Upper lobe of right lung (tissue), 1 donor: ENCODE measurements at regions not wholly inside any gene's neighbourhood (a gene's known extent, or its start where the extent isn't known, plus 50 kb on each side); places are given as distances from the start of the nearest gene placed in this dataset.
A peak's percentile ranks its signal among the peaks of the same experiment; 100 is the strongest.
"Not testable (repeated sequence)": the region's sequence is repeated elsewhere in the genome, so short reads cannot be mapped to it uniquely, and the experiment has no call there.

Experiments used
- ATAC-seq: fragments of 200-7000 bp; cut with Tn5 transposase; one replicate; pipeline ENCODE4 v1.9.1; 2020; ENCODE audit warnings: mild to moderate bottlenecking, moderate library complexity
- DNase-seq: peaks from one replicate; pipeline ENCODE4 v3.0.0-alpha.2; 2020
- H3K27ac ChIP-seq: fragments of 200-600 bp; one replicate; pipeline ENCODE4 v1.8.0; 2022
- H3K27me3 ChIP-seq: fragments of 200-600 bp; one replicate; pipeline ENCODE4 v1.8.0; 2022; ENCODE audit warnings: mild to moderate bottlenecking
- H3K36me3 ChIP-seq: fragments of 200-600 bp; one replicate; pipeline ENCODE4 v1.8.0; 2022
- H3K4me1 ChIP-seq: fragments of 200-600 bp; one replicate; pipeline ENCODE4 v1.8.0; 2022
- H3K4me3 ChIP-seq: fragments of 200-600 bp; one replicate; pipeline ENCODE4 v1.8.0; 2022; ENCODE audit warnings: mild to moderate bottlenecking
- H3K9me3 ChIP-seq: fragments of 200-600 bp; one replicate; pipeline ENCODE4 v1.8.0; 2022
- intact Hi-C: fragments of 100-400 bp; cut with DNase I; formaldehyde crosslinking; loops from one replicate; pipeline ENCODE4 v1.11.0; 2022
- TF ChIP-seq, protein P1 (sequence below): fragments of 200-600 bp; IDR thresholded peaks from one replicate; pipeline ENCODE4 v1.8.0; 2022; ENCODE audit warnings: antibody characterized with exemption
- donor health status: DM: no; HTN: yes; CAD: no; lungs with severe emphysema.

DNA sequence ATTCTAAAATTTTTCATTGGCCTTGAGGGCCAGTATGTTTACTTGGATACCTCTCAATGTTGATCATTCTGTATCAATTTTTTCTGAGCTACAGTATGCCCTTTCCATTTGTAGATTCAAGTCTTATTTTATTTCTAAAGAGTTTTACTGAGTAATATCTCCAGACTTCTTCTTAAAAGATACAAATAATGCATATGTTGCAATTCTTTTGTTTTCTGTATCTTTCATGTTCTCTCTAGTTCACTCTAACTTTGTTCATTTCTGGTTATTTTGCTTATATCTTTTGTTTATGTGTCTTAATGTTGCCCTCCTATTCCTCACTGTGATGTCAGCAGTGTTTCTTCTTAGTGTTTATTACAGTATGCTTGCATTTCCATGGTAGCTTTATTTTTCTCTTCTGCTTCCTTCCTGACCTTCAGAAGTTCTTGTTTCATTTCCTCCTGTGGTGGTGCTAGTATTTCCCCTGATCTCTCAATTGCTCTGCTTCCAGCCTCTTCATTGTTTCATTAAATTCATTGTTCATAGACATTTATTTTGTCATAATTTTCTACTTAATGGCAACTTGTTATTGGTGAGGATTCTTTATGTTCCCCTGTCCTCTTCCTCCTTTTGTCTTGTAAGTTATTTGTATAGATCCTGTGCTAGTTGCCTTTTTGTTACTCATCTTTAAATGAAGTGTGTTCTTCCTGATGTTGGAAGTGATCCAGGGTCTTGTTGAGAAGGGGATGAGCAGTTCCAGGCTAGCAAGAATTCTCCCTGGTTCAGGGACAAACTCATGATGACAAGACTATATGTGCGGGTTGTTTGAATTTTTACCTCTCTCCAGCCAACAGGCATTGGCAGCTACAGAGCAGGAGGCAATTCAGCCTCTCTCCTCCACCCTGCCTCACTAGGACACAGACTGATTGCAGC lies 160.8 kb downstream of the DEPDC1B start:
- H3K9me3 ChIP-seq: no peaks in the 10 kb centered on the region
- H3K27ac ChIP-seq: no peak overlapping the region
- TF ChIP-seq, protein P1, sequence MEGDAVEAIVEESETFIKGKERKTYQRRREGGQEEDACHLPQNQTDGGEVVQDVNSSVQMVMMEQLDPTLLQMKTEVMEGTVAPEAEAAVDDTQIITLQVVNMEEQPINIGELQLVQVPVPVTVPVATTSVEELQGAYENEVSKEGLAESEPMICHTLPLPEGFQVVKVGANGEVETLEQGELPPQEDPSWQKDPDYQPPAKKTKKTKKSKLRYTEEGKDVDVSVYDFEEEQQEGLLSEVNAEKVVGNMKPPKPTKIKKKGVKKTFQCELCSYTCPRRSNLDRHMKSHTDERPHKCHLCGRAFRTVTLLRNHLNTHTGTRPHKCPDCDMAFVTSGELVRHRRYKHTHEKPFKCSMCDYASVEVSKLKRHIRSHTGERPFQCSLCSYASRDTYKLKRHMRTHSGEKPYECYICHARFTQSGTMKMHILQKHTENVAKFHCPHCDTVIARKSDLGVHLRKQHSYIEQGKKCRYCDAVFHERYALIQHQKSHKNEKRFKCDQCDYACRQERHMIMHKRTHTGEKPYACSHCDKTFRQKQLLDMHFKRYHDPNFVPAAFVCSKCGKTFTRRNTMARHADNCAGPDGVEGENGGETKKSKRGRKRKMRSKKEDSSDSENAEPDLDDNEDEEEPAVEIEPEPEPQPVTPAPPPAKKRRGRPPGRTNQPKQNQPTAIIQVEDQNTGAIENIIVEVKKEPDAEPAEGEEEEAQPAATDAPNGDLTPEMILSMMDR: no peak
- no peaks in the 10 kb centered on the region for H3K27me3 ChIP-seq
- DNase-seq (no peak), ATAC-seq (peak; percentile 50)
- H3K4me1 ChIP-seq: no peaks in the 10 kb centered on the region
- no peaks in the 10 kb centered on the region for H3K36me3 ChIP-seq
- no peak overlapping the region for H3K4me3 ChIP-seq
- intact Hi-C loops: no loop called here

DNA sequence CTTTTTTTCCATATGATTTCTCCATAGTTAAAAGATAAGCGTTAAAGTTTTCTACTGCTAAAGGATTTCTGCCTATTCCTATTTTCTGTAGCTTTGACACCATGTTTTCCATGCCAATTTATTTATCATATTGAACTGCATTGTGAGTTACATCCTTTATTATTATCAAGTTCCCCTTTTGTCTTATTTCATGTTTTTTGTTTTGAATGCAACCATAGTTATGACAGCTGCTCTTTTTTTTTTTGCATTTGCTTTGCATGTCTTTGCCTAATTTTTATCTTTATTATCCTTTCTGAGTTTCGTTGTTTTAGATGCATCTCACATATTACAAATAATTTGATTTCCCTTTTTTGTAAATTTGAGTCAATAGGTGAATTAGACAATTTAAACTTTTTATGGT lies 161.5 kb downstream of the DEPDC1B start:
- DNase-seq: no peak
- no peak for ATAC-seq
- Histone ChIP-seq H3K27ac (no peak overlapping the region), H3K9me3 (no peaks in the 10 kb centered on the region), H3K36me3 (no peaks in the 10 kb centered on the region), H3K4me3 (no peak overlapping the region), H3K27me3 (no peaks in the 10 kb centered on the region), H3K4me1 (no peaks in the 10 kb centered on the region)
- intact Hi-C loops: no loop called here
- TF ChIP-seq, protein P1: no peak

DNA sequence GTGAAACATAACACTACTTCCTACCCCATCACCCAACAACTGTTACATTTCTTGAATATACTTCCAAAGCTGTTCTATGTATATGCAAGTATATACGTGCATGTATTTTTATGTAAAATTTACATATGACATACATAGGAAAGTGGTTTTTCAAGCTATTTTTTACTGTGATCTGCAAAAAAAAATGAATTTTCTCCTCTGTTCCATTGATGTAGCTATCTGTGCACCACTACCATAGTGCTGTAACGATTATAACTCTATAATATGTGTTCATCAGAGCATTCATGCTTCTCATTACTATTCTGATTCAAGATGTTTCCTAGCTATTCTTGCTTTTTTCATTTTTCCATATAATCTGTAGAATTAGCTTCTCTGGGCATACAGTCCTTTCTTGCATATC lies 164.0 kb downstream of the DEPDC1B start:
- no peak overlapping the region for H3K4me3 ChIP-seq
- H3K27ac ChIP-seq: no peak overlapping the region
- no peaks in the 10 kb centered on the region for H3K27me3 ChIP-seq
- no peaks in the 10 kb centered on the region for H3K9me3 ChIP-seq
- H3K4me1 ChIP-seq: no peaks in the 10 kb centered on the region
- ATAC-seq: no peak
- H3K36me3 ChIP-seq: no peaks in the 10 kb centered on the region
- TF ChIP-seq, protein P1: no peak
- DNase-seq: no peak
- intact Hi-C loops: no loop called here

DNA sequence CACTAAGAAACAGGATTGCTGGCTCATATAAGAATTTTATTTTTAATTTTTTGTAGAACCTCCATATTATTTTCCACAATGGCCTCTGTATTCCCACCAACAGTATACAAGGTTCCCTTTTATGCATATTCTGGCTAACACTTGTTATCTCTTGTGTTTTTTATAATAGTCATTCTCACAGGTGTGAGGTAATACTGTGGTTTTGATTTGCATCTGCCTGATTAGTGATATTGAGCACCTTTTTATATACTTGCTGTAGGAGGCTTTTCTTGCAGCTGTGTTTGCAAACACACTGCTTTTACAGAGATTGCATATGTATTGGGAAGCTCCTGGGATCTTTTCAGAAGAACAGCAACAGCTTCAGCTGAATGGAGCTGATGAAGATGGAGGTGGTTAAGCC lies 164.8 kb downstream of the DEPDC1B start:
- Histone ChIP-seq H3K4me3 (no peak overlapping the region), H3K9me3 (no peaks in the 10 kb centered on the region), H3K27me3 (no peaks in the 10 kb centered on the region), H3K36me3 (no peaks in the 10 kb centered on the region), H3K27ac (no peak overlapping the region), H3K4me1 (no peaks in the 10 kb centered on the region)
- intact Hi-C loops: no loop called here
- ATAC-seq: no peak
- TF ChIP-seq, protein P1: no peak
- no peak for DNase-seq

DNA sequence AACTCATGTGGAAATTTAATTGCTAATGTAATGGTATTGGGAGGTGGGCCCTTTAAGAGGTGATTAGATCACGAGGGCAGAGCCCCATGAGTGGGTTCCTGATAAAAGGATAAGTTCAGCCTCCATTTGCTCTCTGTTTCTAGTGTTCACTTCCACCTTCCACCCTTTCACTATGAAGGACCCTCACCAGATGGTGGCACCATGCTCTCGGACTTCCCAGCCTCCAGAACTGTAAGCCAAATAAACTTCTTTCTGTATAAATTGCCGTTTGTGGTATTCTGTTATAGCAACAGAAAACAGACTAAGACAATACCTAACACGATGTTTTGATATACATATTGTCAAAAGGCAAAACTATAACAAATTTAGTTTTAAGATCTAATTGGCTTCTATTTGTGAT lies 166.2 kb downstream of the DEPDC1B start:
- no peaks in the 10 kb centered on the region for H3K27me3 ChIP-seq
- H3K36me3 ChIP-seq: no peaks in the 10 kb centered on the region
- DNase-seq (no peak), ATAC-seq (no peak)
- H3K4me3 ChIP-seq: no peak overlapping the region
- H3K9me3 ChIP-seq: no peaks in the 10 kb centered on the region
- H3K27ac ChIP-seq: no peak overlapping the region
- H3K4me1 ChIP-seq: no peaks in the 10 kb centered on the region
- TF ChIP-seq, protein P1: no peak
- intact Hi-C loops: no loop called here

DNA sequence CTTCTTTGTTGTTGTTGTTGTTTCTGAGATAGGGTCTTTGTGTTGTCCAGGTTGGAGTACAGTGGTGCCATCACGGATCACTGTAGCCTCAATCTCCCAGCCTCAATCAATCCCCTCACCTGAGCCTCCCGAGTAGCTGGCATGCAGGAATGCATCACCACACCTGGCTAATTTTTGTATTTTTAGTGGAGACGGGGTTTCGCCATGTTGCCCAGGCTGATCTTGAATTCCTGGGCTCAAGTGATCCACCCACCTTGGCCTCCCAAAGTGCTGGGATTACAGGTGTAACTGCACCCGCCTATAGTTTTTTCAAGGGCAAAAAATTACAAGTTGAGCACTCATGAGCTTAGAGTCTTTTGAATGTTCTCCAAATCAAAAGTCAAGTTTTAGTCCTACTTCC lies 167.2 kb downstream of the DEPDC1B start:
- H3K27ac ChIP-seq, H3K27me3 ChIP-seq, H3K4me1 ChIP-seq: not testable (repeated sequence)

DNA sequence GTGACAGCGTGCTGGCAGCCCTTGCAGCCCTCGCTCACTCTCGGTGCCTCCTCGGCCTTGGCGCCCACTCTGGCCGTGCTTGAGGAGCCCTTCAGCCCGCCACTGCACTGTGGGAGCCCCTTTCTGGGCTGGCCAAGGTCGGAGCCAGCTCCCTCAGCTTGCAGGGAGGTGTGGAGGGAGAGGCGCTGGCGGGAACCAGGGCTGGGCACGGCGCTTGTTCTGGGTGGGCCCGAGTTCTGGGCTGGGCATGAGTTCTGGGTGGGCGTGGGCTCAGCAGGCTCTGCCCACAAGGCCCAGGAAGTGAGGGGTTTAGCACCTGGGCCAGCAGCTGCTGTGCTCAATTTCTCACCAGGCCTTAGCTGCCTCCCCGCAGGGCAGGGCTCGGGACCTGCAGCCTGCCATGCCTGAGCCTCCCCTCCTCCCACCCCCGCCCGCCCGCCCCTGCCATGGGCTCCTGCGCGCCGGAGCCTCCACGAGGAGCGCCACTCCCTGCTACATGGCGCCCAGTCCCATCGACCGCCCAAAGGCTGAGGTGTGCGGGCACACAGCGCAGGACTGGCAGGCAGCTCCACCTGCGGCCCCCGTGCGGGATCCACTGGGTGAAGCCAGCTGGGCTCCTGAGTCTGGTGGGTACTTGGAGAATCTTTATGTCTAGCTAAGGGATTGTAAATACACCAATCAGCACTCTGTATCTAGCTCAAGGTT lies 169.7 kb downstream of the DEPDC1B start:
- not testable (repeated sequence) for H3K27ac ChIP-seq, ATAC-seq

More for the DNA sequence above, 167.2 kb downstream of the DEPDC1B start:
- intact Hi-C loops, H3K4me3 ChIP-seq, ATAC-seq, DNase-seq, H3K9me3 ChIP-seq, H3K36me3 ChIP-seq: not testable (repeated sequence)

More for the DNA sequence above, 169.7 kb downstream of the DEPDC1B start:
- DNase-seq, H3K27me3 ChIP-seq, H3K4me3 ChIP-seq, H3K4me1 ChIP-seq, H3K9me3 ChIP-seq, intact Hi-C loops, H3K36me3 ChIP-seq: not testable (repeated sequence)
